GM23248 (cell line): ENCODE measurements at regions not wholly inside any gene's neighbourhood (a gene's known extent, or its start where the extent isn't known, plus 50 kb on each side); places are given as distances from the start of the nearest gene placed in this dataset.

Experiments
- EZH2 ChIP-seq: fragments of 200-600 bp; sonication (generic); IDR thresholded peaks from 2 replicates; pipeline ENCODE4 v1.6.1; 2018; ENCODE audit warnings: antibody characterized with exemption, mild to moderate bottlenecking; ENCODE audit not compliant: insufficient read depth, poor library complexity, severe bottlenecking
- EZH2phosphoT487 ChIP-seq: fragments of 200-600 bp; sonication (generic); IDR thresholded peaks from 2 replicates; pipeline ENCODE4 v1.6.1; 2018; ENCODE audit warnings: antibody characterized with exemption, moderate library complexity, mild to moderate bottlenecking, low read depth; ENCODE audit not compliant: insufficient read depth

- TF ChIP-seq EZH2phosphoT487 (no peak), EZH2 (no peak)
Measured at GRCh38 chr20:40926928-40927327, 101.7 kb upstream of the TOP1 start.
